ENCODE measurements at regions not wholly inside any gene's neighbourhood (a gene's known extent, or its start where the extent isn't known, plus 50 kb on each side); places are given as distances from the start of the nearest gene placed in this dataset.

DNA sequence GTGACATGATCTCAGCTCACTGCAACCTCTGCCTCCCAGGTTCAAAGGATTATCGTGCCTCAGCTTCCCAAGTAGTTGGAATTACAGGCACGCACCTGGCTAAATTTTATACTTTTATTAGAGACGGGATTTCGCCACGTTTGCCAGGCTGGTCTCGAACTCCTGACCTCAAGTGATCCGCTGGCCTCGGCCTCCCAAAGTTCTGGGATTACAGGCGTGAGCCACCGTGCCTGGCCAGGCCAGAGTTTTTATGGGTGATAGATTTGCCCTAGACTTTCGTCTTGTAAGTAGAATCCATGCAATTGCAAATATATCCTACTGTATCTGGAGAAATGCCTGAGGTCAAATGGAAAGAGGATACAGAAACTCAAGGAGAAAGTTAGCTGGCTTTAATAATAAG lies 819.9 kb upstream of the SLITRK1 start:
- no peak for TF ChIP-seq POLR2AphosphoS5 (IDR thresholded peaks at IDR 0.05; ENCODE audit: low read depth, low read length)
- TF ChIP-seq POLR2A (IDR thresholded peaks at IDR 0.05; ENCODE audit: low read depth, low read length): no peak
